Lung (tissue), 9 donors: ENCODE measurements at regions not wholly inside any gene's neighbourhood (a gene's known extent, or its start where the extent isn't known, plus 50 kb on each side); places are given as distances from the start of the nearest gene placed in this dataset.
"Not testable (repeated sequence)": the region's sequence is repeated elsewhere in the genome, so short reads cannot be mapped to it uniquely, and the experiment has no call there.

Experiments used
- ATAC-seq: fragments of 200-7000 bp; cut with Tn5 transposase; one replicate; pipeline ENCODE4 v1.9.1; 2020; ENCODE audit warnings: moderate number of reproducible peaks; ENCODE audit not compliant: insufficient read depth, low FRiP score
- DNase-seq, 3 donors: peaks; one replicate each; pipeline ENCODE4 v3.0.0-alpha.2; 2013 to 2017
- H3K27ac ChIP-seq, 2 donors: one replicate each; pipeline ENCODE4 v1.5.1; 2013; ENCODE audit warnings: mild to moderate bottlenecking in 2 of 2, moderate library complexity in 2 of 2, control low read depth in 1 of 2, inconsistent platforms in 1 of 2, low read depth in 1 of 2, low read length in 1 of 2
- H3K27me3 ChIP-seq, 3 donors: one replicate each; pipeline ENCODE4 v1.5.1; 2013; ENCODE audit warnings: low read length in 2 of 3; ENCODE audit not compliant: control insufficient read depth in 3 of 3, insufficient read depth in 3 of 3
- H3K36me3 ChIP-seq, 4 donors: one replicate each; pipeline ENCODE4 v1.5.1; 2013; ENCODE audit warnings: low read length in 4 of 4, mild to moderate bottlenecking in 1 of 4, moderate library complexity in 1 of 4; ENCODE audit not compliant: control insufficient read depth in 4 of 4, insufficient read depth in 4 of 4
- H3K4me1 ChIP-seq, 5 donors: one replicate each; pipeline ENCODE4 v1.5.1; 2013; ENCODE audit warnings: low read length in 5 of 5, mild to moderate bottlenecking in 2 of 5, moderate library complexity in 1 of 5; ENCODE audit not compliant: control insufficient read depth in 5 of 5, insufficient read depth in 5 of 5
- H3K4me3 ChIP-seq: one replicate; pipeline ENCODE4 v1.5.1; 2013; ENCODE audit warnings: mild to moderate bottlenecking, control low read depth, moderate library complexity
- H3K9ac ChIP-seq, 2 donors: one replicate each; pipeline ENCODE4 v1.5.1; 2013; ENCODE audit warnings: low read length in 2 of 2, control low read depth in 1 of 2; ENCODE audit not compliant: insufficient read depth in 1 of 2
- H3K9me3 ChIP-seq, 4 donors: one replicate each; pipeline ENCODE4 v1.5.1; 2013; ENCODE audit warnings: low read length in 3 of 4, mild to moderate bottlenecking in 1 of 4, moderate library complexity in 1 of 4; ENCODE audit not compliant: control insufficient read depth in 4 of 4, insufficient read depth in 3 of 4
- WGBS, 2 donors: extraction: QIAGEN DNeasy Blood & Tissue Kit; methylation state at CpG; one replicate each; pipeline ENCODE4 v1.1.7; 2013; 5-methylcytosine and 5-hydroxymethylcytosine counted together
- donor health status: Bipolar disorder and iron deficiency.
- donor health status: healthy.
- donor health status: DM: yes; HTN: yes; CAD: no.

DNA sequence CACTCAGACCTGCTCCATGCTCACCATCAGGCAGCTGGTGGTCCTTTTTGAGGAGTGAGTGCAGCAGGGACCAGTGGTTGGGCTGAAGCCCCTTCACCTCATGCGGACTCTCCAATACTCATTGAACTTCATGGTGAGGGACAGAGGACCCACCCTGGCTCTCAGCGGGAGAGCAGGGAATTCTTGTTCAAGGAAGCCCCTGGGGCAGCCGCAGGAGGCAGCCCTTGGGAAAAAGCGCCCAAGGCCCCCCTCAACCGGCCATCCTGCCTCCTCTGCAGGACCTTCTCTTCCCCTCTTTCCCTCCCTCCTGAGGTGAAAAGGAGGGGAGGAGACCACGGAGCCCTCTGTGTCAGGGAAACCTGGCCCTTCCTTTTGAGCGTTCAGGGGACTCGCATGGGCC is 4510.9 kb upstream of the OR11H1 start:
- 67 to 78% methylated on average over 6 of the region's 8 CpGs for WGBS, 2 donors
- H3K4me3 ChIP-seq, H3K4me1 ChIP-seq, H3K27me3 ChIP-seq, H3K9ac ChIP-seq, H3K9me3 ChIP-seq, H3K27ac ChIP-seq, DNase-seq, H3K36me3 ChIP-seq: not testable (repeated sequence)
- peak; percentile 23 for ATAC-seq

DNA sequence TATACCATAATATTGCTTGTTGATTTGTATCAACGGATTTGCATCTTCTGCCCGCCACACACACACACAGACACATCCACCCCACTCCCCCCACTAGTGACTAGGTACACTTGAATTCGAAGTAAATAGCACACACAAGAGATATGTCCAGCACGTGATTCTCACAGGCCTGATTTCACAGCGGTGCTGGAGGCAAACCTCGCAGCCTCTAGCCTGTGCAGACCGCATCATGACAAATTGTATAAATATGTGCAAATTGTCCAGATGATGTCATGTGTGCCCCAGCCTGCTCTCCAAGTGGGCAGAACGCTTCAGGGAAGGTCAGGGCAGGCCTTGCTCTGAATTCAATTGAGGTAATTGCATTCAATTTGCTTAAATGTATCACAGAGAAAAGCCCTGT is 4507.5 kb upstream of the OR11H1 start:
- WGBS, 2 donors: 46 to 60% methylated on average over 7 of the region's 8 CpGs
- H3K27ac ChIP-seq, DNase-seq, H3K4me1 ChIP-seq, H3K36me3 ChIP-seq, H3K9me3 ChIP-seq, ATAC-seq, H3K9ac ChIP-seq, H3K4me3 ChIP-seq, H3K27me3 ChIP-seq: not testable (repeated sequence)

GRCh38 chr22:11026541-11026940 is 4501.5 kb upstream of the OR11H1 start:
- H3K9me3 ChIP-seq: peaks cover 8 to 31% (median 12%) of the 10 kb centered on the region in 4 donors
- 50 to 57% methylated on average over 3 of the region's 4 CpGs for WGBS, 2 donors
- not testable (repeated sequence) for H3K27me3 ChIP-seq, H3K4me3 ChIP-seq, H3K4me1 ChIP-seq, ATAC-seq, H3K27ac ChIP-seq, H3K36me3 ChIP-seq, DNase-seq, H3K9ac ChIP-seq

GRCh38 chr22:11027064-11027463 is 4500.9 kb upstream of the OR11H1 start:
- H3K9ac ChIP-seq, H3K4me3 ChIP-seq, H3K36me3 ChIP-seq, ATAC-seq, H3K27me3 ChIP-seq, H3K27ac ChIP-seq, DNase-seq, H3K4me1 ChIP-seq: not testable (repeated sequence)
- peaks cover 8 to 31% (median 13%) of the 10 kb centered on the region in 4 donors for H3K9me3 ChIP-seq
- WGBS, 2 donors: 70 to 77% methylated on average over 9 of the region's 9 CpGs

DNA sequence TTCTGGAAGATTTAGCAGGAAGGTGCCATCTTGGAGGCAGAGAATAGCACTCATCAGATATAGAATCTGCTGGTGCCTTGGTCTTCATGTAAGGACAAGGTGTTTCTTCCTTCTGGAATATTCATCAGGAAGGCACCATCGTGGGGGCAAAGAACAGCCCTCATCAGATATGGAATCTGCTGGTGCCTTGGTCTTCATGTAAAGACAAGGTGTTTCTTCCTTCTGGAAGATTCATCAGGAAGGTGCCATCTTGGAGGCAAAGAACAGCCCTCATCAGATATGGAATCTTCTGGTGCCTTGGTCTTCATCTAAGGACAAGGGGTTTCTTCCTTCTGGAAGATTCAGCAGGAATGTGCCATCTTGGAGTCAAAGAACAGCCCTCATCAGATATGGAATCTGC is 4500.5 kb upstream of the OR11H1 start:
- H3K27me3 ChIP-seq, DNase-seq, ATAC-seq, H3K27ac ChIP-seq, H3K36me3 ChIP-seq, H3K4me3 ChIP-seq, H3K4me1 ChIP-seq, H3K9ac ChIP-seq: not testable (repeated sequence)
- WGBS, 2 donors: 40 to 51% methylated on average over 1 of the region's 1 CpG
- peaks cover 8 to 31% (median 14%) of the 10 kb centered on the region in 4 donors for H3K9me3 ChIP-seq

DNA sequence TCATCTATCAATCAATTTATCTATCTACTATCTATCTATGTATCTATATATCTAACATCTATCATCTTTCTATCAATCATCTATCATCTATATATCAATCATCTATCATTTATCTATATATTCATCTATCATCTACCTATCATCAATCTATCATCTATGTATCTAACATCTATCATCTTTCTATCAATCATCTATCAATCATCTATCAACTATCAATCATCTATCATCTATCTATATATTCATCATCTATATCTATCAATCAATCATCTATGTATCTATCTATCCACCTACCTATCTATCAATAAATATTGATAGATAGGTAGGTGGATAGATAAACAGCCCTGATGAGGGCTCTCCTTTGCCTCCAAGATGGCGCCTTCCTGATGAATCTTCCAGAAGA is 4499.8 kb upstream of the OR11H1 start:
- WGBS, 2 donors: 18 to 26% methylated on average over 1 of the region's 1 CpG
- not testable (repeated sequence) for H3K27me3 ChIP-seq, H3K4me3 ChIP-seq, DNase-seq, H3K9ac ChIP-seq, H3K4me1 ChIP-seq, ATAC-seq, H3K36me3 ChIP-seq, H3K27ac ChIP-seq
- peaks cover 6 to 31% (median 14%) of the 10 kb centered on the region in 4 donors for H3K9me3 ChIP-seq

GRCh38 chr22:11029534-11029933 is 4498.5 kb upstream of the OR11H1 start:
- H3K4me3 ChIP-seq, H3K27ac ChIP-seq, H3K4me1 ChIP-seq, H3K36me3 ChIP-seq, ATAC-seq, DNase-seq, H3K9ac ChIP-seq, H3K27me3 ChIP-seq: not testable (repeated sequence)
- peaks cover 6 to 35% (median 17%) of the 10 kb centered on the region in 4 donors for H3K9me3 ChIP-seq
- 62 to 67% methylated on average over 8 of the region's 8 CpGs for WGBS, 2 donors

DNA sequence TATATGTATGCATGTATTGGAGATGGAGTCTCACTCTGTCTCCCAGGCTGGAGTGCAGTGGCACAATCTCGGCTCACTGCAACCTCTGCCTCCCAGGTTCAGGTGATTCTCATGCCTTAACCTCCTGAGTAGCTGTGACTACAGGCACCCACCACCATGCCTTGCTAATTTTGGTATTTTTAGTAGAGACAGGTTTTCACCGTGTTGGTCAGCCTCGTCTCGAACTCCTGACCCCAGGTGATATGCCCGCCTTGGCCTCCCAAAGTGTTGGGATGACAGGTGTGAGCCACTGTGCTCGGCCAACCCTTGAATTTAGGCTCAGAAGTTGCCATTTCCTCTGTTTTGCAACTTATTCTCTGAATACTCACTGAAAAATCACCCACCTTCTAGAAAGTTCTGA is 4498.0 kb upstream of the OR11H1 start:
- DNase-seq, H3K27me3 ChIP-seq, ATAC-seq, H3K27ac ChIP-seq, H3K4me3 ChIP-seq, H3K36me3 ChIP-seq, H3K9ac ChIP-seq, H3K4me1 ChIP-seq: not testable (repeated sequence)
- H3K9me3 ChIP-seq: peaks cover 6 to 39% (median 18%) of the 10 kb centered on the region in 4 donors
- WGBS, 2 donors: 55 to 65% methylated on average over 6 of the region's 6 CpGs
